ENCODE measurements at regions not wholly inside any gene's neighbourhood (a gene's known extent, or its start where the extent isn't known, plus 50 kb on each side); places are given as distances from the start of the nearest gene placed in this dataset.
"Not testable (repeated sequence)": the region's sequence is repeated elsewhere in the genome, so short reads cannot be mapped to it uniquely, and the experiment has no call there.

DNA sequence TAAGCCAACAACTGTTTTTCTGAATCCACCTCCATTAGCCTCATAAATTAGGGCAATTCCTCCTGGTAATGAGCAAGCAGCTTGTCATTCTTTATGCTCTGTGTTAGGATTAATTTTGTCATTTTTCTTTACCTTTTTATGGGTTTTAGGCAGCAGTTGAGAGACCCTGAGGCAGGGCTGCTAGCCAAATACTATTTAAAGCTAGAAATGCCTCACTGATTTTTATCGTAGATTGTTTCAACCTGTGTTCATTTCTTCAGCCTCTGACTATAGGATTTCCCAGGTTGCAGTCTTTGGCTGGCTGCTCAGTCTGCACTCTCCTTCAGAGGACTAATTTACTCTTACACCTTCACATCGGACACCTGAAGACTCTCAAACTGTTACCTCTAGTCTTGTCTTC lies 61.9 kb upstream of the RABGAP1L start:
- ATAC-seq (ENCODE audit: low read depth) (no peak), DNase-seq (no peak)
- H3K27ac ChIP-seq (ENCODE audit: low read length in 2 of 2): no peak overlapping the region
- no peak overlapping the region for H2AFZ ChIP-seq (ENCODE audit: insufficient read depth, low read depth, low read length, poor library complexity, severe bottlenecking)
- POLR2A ChIA-PET: no interaction called here
- TF ChIP-seq, protein P1, sequence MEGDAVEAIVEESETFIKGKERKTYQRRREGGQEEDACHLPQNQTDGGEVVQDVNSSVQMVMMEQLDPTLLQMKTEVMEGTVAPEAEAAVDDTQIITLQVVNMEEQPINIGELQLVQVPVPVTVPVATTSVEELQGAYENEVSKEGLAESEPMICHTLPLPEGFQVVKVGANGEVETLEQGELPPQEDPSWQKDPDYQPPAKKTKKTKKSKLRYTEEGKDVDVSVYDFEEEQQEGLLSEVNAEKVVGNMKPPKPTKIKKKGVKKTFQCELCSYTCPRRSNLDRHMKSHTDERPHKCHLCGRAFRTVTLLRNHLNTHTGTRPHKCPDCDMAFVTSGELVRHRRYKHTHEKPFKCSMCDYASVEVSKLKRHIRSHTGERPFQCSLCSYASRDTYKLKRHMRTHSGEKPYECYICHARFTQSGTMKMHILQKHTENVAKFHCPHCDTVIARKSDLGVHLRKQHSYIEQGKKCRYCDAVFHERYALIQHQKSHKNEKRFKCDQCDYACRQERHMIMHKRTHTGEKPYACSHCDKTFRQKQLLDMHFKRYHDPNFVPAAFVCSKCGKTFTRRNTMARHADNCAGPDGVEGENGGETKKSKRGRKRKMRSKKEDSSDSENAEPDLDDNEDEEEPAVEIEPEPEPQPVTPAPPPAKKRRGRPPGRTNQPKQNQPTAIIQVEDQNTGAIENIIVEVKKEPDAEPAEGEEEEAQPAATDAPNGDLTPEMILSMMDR (IDR thresholded peaks at IDR 0.05): no peak
- TF ChIP-seq EZH2 (IDR thresholded peaks at IDR 0.05; ENCODE audit: borderline replicate concordance, insufficient read depth, low read depth, low read length, poor library complexity, severe bottlenecking): no peak
- H3K4me3 ChIP-seq (ENCODE audit: control extremely low read depth in 1 of 5, extremely low read depth in 1 of 5, insufficient read depth in 1 of 5, low read depth in 2 of 5, low read length in 4 of 5): no peak overlapping the region
- H3K9ac ChIP-seq (ENCODE audit: low read length): no peak overlapping the region
- no peaks in the 10 kb centered on the region for H3K27me3 ChIP-seq (replicated peaks in 1 of 4; ENCODE audit: control extremely low read depth in 1 of 4, control insufficient read depth in 3 of 4, insufficient read depth in 4 of 4, low read length in 3 of 4)
- H4K20me1 ChIP-seq (ENCODE audit: control insufficient read depth, insufficient read depth, low read length, poor library complexity, severe bottlenecking): no peaks in the 10 kb centered on the region
- no peaks in the 10 kb centered on the region for H3K27me3 Mint-ChIP-seq
- peaks cover 7% of the 10 kb centered on the region for H3K4me1 Mint-ChIP-seq
- H3K27ac Mint-ChIP-seq: no peak overlapping the region
- no peak overlapping the region for H3K4me3 Mint-ChIP-seq
- H3K9me3 Mint-ChIP-seq (ENCODE audit: insufficient read depth): no peaks in the 10 kb centered on the region
- no peaks in the 10 kb centered on the region for H3K79me2 ChIP-seq (ENCODE audit: control insufficient read depth, insufficient read depth, low read length)
- CTCF ChIA-PET: interaction anchor here (1.0 to 2.0 kb wide), 3 partner anchors 13 to 120 kb away, joined by 3 to 5 read pairs (median 4); no protein-coding TSS in a partner anchor
- H3K4me2 ChIP-seq (replicated peaks; ENCODE audit: low read depth, low read length, poor library complexity, severe bottlenecking): no peak overlapping the region
- no peaks in the 10 kb centered on the region for H3K4me1 ChIP-seq (ENCODE audit: control insufficient read depth in 2 of 2, insufficient read depth in 2 of 2, low read length in 2 of 2)
- intact Hi-C loops (cut with micrococcal nuclease): loop anchor here (10.0 kb wide), 1 partner anchor 647 kb away; no protein-coding TSS in a partner anchor
- WGBS (ENCODE audit: insufficient coverage): 84% methylated on average over 2 of the region's 2 CpGs
- no peaks in the 10 kb centered on the region for H3K36me3 ChIP-seq (replicated peaks in 1 of 2; ENCODE audit: control extremely low read depth in 1 of 2, control insufficient read depth in 1 of 2, extremely low read depth in 1 of 2, insufficient read depth in 2 of 2, low read length in 1 of 2)
- no peaks in the 10 kb centered on the region for H3K9me3 ChIP-seq (ENCODE audit: control extremely low read depth in 1 of 3, control insufficient read depth in 2 of 3, insufficient read depth in 1 of 3, low read length in 2 of 3)

DNA sequence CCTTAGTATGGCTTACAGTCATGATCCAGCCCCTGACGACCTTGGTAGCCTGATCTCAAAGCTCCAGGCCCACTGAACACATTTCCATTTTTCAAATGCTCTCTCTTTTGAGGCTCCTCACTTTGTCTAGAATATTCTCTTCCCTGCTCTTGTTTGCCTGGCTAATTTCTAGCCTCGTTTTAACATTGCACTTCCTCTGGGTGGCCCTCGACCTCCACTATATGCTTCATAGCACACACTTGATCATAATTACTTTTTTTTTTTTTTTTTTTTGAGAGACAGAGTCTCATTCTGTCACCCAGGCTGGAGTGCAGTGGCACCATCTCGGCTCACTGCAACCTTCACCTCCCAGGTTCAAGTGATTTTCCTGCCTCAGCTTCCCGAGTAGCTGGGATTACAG lies 65.5 kb upstream of the RABGAP1L start:
- intact Hi-C loops (cut with micrococcal nuclease): loop anchor here (1.0 to 10.0 kb wide), 2 partner anchors 124 to 651 kb away; no protein-coding TSS in a partner anchor
- ChIA-PET CTCF (interaction anchor here (0.6 to 1.8 kb wide), 7 partner anchors 11 to 248 kb away, joined by 3 to 19 read pairs (median 3); no protein-coding TSS in a partner anchor), POLR2A (interaction anchor here (0.6 kb wide), 1 partner anchor 110 kb away, joined by 3 read pairs; no protein-coding TSS in a partner anchor)
- H3K4me3 ChIP-seq (ENCODE audit: control extremely low read depth in 1 of 5, extremely low read depth in 1 of 5, insufficient read depth in 1 of 5, low read depth in 2 of 5, low read length in 4 of 5); H3K4me3 Mint-ChIP-seq; H3K36me3 ChIP-seq (replicated peaks in 1 of 2; ENCODE audit: control extremely low read depth in 1 of 2, control insufficient read depth in 1 of 2, extremely low read depth in 1 of 2, insufficient read depth in 2 of 2, low read length in 1 of 2); H3K4me2 ChIP-seq (replicated peaks; ENCODE audit: low read depth, low read length, poor library complexity, severe bottlenecking); H3K4me1 ChIP-seq (ENCODE audit: control insufficient read depth in 2 of 2, insufficient read depth in 2 of 2, low read length in 2 of 2); H2AFZ ChIP-seq (ENCODE audit: insufficient read depth, low read depth, low read length, poor library complexity, severe bottlenecking); H3K27me3 ChIP-seq (replicated peaks in 1 of 4; ENCODE audit: control extremely low read depth in 1 of 4, control insufficient read depth in 3 of 4, insufficient read depth in 4 of 4, low read length in 3 of 4); H3K79me2 ChIP-seq (ENCODE audit: control insufficient read depth, insufficient read depth, low read length); H3K27me3 Mint-ChIP-seq; H3K27ac Mint-ChIP-seq; H3K4me1 Mint-ChIP-seq; H3K27ac ChIP-seq (ENCODE audit: low read length in 2 of 2); H4K20me1 ChIP-seq (ENCODE audit: control insufficient read depth, insufficient read depth, low read length, poor library complexity, severe bottlenecking); H3K9me3 ChIP-seq (ENCODE audit: control extremely low read depth in 1 of 3, control insufficient read depth in 2 of 3, insufficient read depth in 1 of 3, low read length in 2 of 3); H3K9me3 Mint-ChIP-seq (ENCODE audit: insufficient read depth); H3K9ac ChIP-seq (ENCODE audit: low read length): not testable (repeated sequence)
- WGBS (ENCODE audit: insufficient coverage): 82% methylated on average over 1 of the region's 5 CpGs
- peak; percentile 41 for ATAC-seq (ENCODE audit: low read depth)
- TF ChIP-seq, protein P1 (IDR thresholded peaks at IDR 0.05): peak; percentile 40
- DNase-seq: peak; percentile 42

Measured in B cell (primary cell).